HG03571 (cell line): ENCODE measurements at regions not wholly inside any gene's neighbourhood (a gene's known extent, or its start where the extent isn't known, plus 50 kb on each side); places are given as distances from the start of the nearest gene placed in this dataset.

Experiments
- ATAC-seq: cut with Tn5 transposase; IDR thresholded peaks from one replicate; pipeline ENCODE4 v1.9.1; 2021; ENCODE audit not compliant: unreplicated experiment

DNA sequence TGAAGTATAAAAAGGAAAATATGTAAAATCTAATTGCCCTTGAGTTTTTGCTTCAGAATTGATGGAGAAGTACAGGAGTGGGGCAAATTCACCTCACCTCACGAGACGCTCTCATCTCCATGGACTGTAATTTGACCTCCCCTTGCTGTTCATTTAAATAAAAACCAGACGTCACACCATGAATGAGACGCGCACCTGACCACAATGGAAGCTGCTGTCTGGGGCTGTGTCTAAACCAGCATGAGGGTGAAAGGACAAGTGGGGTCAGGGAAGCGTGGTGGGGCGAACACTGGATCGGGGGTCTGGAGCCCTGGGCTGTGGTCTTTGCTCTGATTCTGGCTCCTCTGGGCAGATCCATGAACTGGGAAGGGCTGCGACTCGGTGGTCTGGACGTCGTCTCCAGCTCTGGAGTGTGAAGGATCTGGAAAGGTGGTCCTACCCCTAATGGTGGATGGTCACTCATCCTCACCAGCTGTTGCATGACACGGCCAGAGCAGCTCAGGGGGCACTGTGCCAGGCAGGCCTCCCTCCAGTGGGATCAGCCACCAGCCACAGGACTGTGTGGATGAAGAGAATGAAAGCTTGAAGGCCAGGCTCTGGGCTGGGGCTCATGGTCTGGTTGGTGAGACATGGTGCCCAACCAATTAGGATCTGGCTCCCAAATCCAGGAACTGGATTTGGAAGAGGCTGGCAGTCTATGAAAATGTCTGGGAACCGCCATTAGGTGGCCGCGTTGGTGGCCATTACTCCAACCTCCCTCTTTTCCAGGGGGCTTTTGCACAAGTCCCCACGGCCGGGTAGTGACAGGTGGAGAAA lies 728.6 kb downstream of the PTPRU start:
- ATAC-seq, result no peak

GRCh38 chr1:29963946-29964345 lies 727.6 kb downstream of the PTPRU start:
- no peak for ATAC-seq

DNA sequence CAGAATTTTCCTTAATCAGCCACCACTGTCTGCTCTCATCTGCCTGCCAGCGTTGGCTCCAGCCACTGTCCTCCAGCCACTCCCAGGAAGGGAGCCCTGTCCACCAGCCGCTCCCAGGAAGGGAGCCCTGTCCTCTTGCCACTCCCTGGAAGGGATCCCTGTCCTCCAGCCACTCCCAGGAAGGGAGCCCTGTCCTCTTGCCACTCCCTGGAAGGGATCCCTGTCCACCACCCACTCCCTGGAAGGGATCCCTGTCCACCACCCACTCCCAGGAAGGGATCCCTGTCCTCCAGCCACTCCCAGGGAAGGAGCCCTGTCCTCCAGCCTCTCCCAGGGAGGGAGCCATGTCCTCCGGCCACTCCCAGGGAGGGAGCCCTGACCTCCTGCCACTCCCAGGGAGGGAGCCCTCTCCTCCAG lies 726.5 kb downstream of the PTPRU start:
- no peak for ATAC-seq

DNA sequence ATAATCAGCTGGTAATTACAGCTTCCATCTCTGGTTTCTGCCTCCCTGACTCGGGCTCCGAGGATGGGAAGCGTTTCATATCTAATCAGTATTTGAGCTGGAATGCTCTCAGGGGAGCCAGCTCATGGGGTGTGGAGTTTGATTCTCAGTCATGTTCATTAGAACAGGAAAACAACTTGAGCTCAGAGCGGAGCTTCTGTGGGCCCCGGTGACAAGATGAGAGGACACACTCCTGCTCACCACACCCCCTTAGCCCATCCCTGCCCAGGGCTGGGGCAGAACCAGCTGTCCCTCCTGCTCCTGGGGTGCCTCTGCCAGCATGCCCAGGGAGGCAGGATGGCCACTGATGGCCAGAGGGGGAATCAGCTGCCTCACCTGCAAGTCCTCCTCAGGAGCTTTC lies 726.0 kb downstream of the PTPRU start:
- ATAC-seq, result no peak

- ATAC-seq, result no peak
Measured at GRCh38 chr1:29961293-29962059, 725.2 kb downstream of the PTPRU start.

DNA sequence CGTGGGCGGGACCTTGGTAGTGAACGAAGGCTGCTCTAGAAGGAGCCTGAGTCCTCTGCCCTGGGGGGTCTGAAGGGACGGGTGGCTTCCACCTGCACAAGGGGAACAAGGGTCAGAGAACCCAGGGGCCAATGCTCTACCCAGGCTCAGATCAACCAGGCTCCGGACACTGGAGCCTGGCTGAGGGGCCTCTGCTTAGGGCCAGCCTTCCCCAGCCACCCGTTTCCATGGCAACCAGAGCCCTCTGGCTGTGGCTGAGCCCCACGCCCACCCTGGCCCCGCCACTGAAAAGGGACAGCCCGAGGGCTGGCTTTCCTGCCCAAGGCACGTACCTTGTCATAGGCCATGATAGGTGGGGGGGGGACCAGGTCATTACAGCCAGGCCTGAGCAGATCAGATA lies 724.6 kb downstream of the PTPRU start:
- no peak for ATAC-seq

- ATAC-seq, result no peak
Measured at GRCh38 chr1:29960156-29960755, 723.9 kb downstream of the PTPRU start.

- no peak for ATAC-seq
Measured at GRCh38 chr1:29959356-29959755, 723.0 kb downstream of the PTPRU start.

DNA sequence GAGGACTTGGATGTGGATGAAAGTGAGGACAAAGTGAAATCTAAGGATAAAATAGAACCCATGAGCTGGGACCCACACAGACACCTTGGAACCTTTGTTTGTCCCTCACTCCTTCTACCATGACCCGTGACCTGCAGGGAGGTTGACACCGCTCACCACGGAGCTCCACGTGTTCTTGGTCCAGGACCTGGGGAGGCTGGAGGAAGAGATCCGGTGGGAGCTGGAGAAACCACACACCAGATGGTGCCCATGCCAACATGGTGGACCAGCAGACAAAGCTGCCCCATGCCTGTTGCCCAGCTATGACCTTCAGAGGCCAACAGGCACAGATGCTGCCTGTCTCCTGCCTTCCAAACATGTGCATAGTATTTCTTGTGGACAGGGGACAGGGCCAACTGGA lies 721.9 kb downstream of the PTPRU start:
- ATAC-seq, result no peak

DNA sequence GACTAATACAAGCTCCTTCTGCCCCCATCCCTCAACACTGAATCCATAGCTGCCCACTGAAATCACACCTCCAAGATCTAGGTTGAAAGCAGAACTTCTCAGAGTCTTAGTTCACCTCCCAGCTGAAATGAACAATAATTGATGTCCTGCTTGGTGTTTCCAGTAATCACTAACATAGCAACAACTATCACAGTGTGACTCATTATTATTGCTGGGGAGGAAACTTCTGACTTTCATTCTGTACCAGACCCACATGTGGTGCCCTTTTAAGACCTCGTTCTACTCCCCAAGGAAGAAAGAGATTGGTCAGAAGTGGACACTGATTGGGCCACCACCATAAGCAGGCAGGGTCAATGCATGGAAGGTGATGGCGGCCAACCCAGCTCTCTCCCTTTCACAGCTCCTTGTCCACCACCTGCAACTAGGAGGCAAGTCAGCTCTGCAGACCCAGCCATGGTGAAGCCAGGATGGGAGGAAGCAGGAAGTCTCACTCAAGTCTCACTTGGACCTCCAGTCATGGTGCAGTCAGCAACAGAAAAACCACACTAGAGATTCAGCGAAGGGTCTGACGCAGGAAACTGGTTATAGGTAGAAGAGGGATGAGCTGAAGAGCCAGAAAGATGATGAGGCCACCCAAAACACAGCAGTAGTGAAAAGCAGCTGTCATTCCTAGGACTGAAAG lies 720.2 kb downstream of the PTPRU start:
- no peak for ATAC-seq

DNA sequence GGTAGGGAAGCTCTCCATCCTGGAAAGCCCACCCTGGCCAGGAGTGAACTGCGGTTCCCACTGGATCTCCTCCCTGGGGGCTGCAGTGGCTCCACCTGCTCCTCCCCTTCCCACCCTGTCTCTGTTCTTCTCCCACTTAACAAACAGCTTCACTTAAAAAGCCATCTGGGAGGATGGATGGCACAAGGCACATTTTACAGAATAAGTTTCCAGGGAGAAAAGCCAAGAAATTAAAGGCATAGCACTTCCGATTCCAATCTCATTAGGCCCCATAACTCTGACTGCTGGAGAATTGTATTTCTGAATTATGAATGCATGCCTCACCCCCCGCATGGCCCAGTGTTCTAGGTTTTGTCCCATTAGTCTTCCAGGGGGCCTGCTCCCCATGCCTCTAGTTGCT lies 718.3 kb downstream of the PTPRU start:
- no peak for ATAC-seq

DNA sequence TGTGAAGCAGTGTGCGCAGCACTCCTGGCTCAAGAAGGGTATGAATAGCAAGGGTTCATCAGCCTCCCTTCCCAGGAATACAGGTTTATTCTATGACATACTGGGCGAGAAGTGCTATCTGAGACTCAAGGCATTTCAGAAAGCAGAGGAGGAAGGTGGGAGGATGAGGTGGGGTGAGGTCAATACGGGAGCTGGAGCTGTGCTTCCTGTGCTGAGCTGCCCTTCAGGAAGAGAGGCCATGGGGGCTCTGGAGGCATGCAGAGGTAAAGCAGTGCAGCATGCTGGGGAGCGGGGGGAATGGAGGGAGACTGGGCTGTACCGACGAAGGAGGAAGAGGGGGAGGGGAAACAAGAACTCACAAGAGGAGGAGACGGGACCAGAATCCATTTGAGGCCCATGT lies 717.6 kb downstream of the PTPRU start:
- no peak for ATAC-seq

- ATAC-seq, result no peak
Measured at GRCh38 chr1:29949676-29950075, 713.4 kb downstream of the PTPRU start.

GRCh38 chr1:29948581-29948980 lies 712.3 kb downstream of the PTPRU start:
- ATAC-seq, result no peak

DNA sequence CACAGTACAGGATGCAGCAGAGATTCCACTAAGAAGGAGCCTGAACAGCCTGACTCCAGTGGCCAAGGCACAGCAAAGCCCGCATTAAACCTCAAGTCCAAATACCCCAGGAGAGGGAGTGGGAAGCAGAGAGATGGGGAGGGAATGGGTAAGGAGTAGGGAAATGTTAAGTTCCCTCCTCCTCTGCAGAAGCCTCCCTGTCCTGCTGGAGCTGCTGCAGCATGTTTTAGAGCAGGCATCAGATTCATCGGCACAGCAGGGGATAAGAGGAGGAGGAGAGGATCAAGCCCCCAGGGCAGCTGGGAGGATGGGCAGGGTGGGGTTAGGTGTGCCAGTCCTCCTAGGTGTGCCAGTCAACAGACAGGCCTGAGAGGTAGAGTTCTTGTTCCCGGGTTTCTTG lies 709.7 kb downstream of the PTPRU start:
- no peak for ATAC-seq

GRCh38 chr1:29945426-29945825 lies 709.1 kb downstream of the PTPRU start:
- no peak for ATAC-seq

- ATAC-seq, result no peak
Measured at GRCh38 chr1:29944253-29944905, 708.1 kb downstream of the PTPRU start.

GRCh38 chr1:29943034-29943433 lies 706.7 kb downstream of the PTPRU start:
- no peak for ATAC-seq

- ATAC-seq, result no peak
Measured at GRCh38 chr1:29939079-29939478, 702.8 kb downstream of the PTPRU start.

DNA sequence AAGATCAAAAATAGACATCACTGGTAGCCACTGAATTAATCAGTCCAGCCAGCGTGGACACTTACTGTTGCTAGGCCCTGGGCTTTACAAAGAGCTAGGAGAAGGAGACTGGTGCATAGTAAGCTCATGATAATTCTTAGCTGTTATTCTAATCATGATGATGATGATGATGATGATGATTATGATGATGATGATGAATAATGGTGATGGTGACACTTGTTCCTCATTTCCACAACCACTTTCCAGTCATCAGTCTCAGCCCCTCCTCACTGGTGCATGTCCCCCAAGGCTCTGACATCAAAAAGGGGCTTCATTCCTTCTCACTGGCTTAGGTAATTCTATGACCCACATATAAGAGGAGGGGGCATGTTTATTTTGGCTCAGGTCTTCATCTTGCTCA lies 701.0 kb downstream of the PTPRU start:
- no peak for ATAC-seq

GRCh38 chr1:29936031-29936544 lies 699.8 kb downstream of the PTPRU start:
- ATAC-seq, result no peak
